ENCODE measurements at regions not wholly inside any gene's neighbourhood (a gene's known extent, or its start where the extent isn't known, plus 50 kb on each side); places are given as distances from the start of the nearest gene placed in this dataset.

DNA sequence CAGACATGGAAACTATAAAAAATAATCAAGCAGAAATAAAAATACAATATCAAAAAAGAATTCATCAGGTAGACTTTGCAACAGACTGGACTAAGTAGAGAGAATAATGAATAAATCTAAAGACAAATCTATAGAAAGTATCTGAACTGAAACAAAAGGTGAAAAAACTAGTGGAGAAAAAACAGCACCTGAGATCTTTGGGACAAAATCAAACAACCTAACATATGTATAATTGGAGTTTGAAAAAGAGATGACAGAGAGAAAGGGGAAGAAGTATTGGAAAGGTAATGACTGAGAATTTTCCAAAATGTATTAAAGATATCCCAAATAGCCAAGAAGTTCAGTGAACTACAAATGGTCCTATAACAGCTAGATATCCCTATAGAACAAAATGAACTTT is 245.4 kb downstream of the IPO8 start:
- no peak for TF ChIP-seq GABPA (IDR thresholded peaks at IDR 0.05 in 1 of 2, conservative IDR thresholded peaks at IDR 0.05 in 1 of 2)
- TF ChIP-seq, protein P1, sequence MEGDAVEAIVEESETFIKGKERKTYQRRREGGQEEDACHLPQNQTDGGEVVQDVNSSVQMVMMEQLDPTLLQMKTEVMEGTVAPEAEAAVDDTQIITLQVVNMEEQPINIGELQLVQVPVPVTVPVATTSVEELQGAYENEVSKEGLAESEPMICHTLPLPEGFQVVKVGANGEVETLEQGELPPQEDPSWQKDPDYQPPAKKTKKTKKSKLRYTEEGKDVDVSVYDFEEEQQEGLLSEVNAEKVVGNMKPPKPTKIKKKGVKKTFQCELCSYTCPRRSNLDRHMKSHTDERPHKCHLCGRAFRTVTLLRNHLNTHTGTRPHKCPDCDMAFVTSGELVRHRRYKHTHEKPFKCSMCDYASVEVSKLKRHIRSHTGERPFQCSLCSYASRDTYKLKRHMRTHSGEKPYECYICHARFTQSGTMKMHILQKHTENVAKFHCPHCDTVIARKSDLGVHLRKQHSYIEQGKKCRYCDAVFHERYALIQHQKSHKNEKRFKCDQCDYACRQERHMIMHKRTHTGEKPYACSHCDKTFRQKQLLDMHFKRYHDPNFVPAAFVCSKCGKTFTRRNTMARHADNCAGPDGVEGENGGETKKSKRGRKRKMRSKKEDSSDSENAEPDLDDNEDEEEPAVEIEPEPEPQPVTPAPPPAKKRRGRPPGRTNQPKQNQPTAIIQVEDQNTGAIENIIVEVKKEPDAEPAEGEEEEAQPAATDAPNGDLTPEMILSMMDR (IDR thresholded peaks at IDR 0.05; ENCODE audit: low read depth, low read length, missing input control), result no peak
- TF ChIP-seq, protein P2, sequence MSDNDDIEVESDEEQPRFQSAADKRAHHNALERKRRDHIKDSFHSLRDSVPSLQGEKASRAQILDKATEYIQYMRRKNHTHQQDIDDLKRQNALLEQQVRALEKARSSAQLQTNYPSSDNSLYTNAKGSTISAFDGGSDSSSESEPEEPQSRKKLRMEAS (IDR thresholded peaks at IDR 0.05), result no peak
- TF ChIP-seq, protein P3, sequence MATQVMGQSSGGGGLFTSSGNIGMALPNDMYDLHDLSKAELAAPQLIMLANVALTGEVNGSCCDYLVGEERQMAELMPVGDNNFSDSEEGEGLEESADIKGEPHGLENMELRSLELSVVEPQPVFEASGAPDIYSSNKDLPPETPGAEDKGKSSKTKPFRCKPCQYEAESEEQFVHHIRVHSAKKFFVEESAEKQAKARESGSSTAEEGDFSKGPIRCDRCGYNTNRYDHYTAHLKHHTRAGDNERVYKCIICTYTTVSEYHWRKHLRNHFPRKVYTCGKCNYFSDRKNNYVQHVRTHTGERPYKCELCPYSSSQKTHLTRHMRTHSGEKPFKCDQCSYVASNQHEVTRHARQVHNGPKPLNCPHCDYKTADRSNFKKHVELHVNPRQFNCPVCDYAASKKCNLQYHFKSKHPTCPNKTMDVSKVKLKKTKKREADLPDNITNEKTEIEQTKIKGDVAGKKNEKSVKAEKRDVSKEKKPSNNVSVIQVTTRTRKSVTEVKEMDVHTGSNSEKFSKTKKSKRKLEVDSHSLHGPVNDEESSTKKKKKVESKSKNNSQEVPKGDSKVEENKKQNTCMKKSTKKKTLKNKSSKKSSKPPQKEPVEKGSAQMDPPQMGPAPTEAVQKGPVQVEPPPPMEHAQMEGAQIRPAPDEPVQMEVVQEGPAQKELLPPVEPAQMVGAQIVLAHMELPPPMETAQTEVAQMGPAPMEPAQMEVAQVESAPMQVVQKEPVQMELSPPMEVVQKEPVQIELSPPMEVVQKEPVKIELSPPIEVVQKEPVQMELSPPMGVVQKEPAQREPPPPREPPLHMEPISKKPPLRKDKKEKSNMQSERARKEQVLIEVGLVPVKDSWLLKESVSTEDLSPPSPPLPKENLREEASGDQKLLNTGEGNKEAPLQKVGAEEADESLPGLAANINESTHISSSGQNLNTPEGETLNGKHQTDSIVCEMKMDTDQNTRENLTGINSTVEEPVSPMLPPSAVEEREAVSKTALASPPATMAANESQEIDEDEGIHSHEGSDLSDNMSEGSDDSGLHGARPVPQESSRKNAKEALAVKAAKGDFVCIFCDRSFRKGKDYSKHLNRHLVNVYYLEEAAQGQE (IDR thresholded peaks at IDR 0.05), result no peak
- TF ChIP-seq YY1 (IDR thresholded peaks at IDR 0.05), result no peak
- TF ChIP-seq TAF1 (conservative IDR thresholded peaks at IDR 0.05), result no peak
